HEK293 (cell line): ENCODE measurements at regions not wholly inside any gene's neighbourhood (a gene's known extent, or its start where the extent isn't known, plus 50 kb on each side); places are given as distances from the start of the nearest gene placed in this dataset.

Source experiments
- CTCF ChIP-seq: fragments of 450-650 bp; formaldehyde crosslinking; IDR thresholded peaks from 2 replicates; pipeline ENCODE4 v1.5.1; 2016; ENCODE audit warnings: missing biosample characterization, missing genetic modification characterization
- KLF9 ChIP-seq: fragments of 450-650 bp; formaldehyde crosslinking; IDR thresholded peaks from 2 replicates; pipeline ENCODE4 v1.5.1; 2016; ENCODE audit warnings: missing biosample characterization, missing genetic modification characterization, low read depth
- REST ChIP-seq: fragments of 450-650 bp; formaldehyde crosslinking; IDR thresholded peaks from 2 replicates; pipeline ENCODE4 v1.5.1; 2016; ENCODE audit warnings: missing biosample characterization, missing genetic modification characterization
- ZFHX2 ChIP-seq: fragments of 450-650 bp; formaldehyde crosslinking; conservative IDR thresholded peaks from 2 replicates; pipeline ENCODE4 v1.5.1; 2016; ENCODE audit warnings: missing biosample characterization, missing genetic modification characterization
- ZFP69B ChIP-seq: fragments of 450-650 bp; formaldehyde crosslinking; IDR thresholded peaks from 2 replicates; pipeline ENCODE4 v1.5.1; 2016; ENCODE audit warnings: missing biosample characterization, missing genetic modification characterization
- ZNF362 ChIP-seq: fragments of 450-650 bp; formaldehyde crosslinking; IDR thresholded peaks from 2 replicates; pipeline ENCODE4 v1.5.1; 2016; ENCODE audit warnings: missing biosample characterization, missing genetic modification characterization
- ZNF596 ChIP-seq: fragments of 450-650 bp; IDR thresholded peaks from 2 replicates; pipeline ENCODE4 v1.5.0; 2018; ENCODE audit warnings: missing biosample characterization, mild to moderate bottlenecking, missing genetic modification characterization, moderate library complexity

- TF ChIP-seq KLF9 (tag by site-specific recombination) (no peak), REST (no peak), CTCF (tag by site-specific recombination) (no peak), ZNF596 (tag by site-specific recombination) (no peak), ZNF362 (tag by site-specific recombination) (no peak), ZFHX2 (no peak), ZFP69B (no peak)
These were observed 126.8 kb downstream of the GLI2 start for GRCh38 chr2:120862201-120863060.
